ENCODE measurements at regions not wholly inside any gene's neighbourhood (a gene's known extent, or its start where the extent isn't known, plus 50 kb on each side); places are given as distances from the start of the nearest gene placed in this dataset.

- no peak for DNase-seq
Observed at GRCh38 chr2:19476327-19476726, 117.9 kb upstream of the OSR1 start.

- DNase-seq = no peak
Observed at GRCh38 chr2:19474128-19474527, 115.7 kb upstream of the OSR1 start.

GRCh38 chr2:19473350-19473749 is 114.9 kb upstream of the OSR1 start:
- DNase-seq = no peak

- DNase-seq = no peak
Observed at GRCh38 chr2:19472391-19472978, 114.1 kb upstream of the OSR1 start.

GRCh38 chr2:19471491-19471890 is 113.1 kb upstream of the OSR1 start:
- no peak for DNase-seq

- no peak for DNase-seq
Observed at GRCh38 chr2:19465978-19466377, 107.6 kb upstream of the OSR1 start.

GRCh38 chr2:19462256-19462645 is 103.8 kb upstream of the OSR1 start:
- DNase-seq = no peak

- no peak for DNase-seq
Observed at GRCh38 chr2:19461504-19462255, 103.3 kb upstream of the OSR1 start.

- DNase-seq = no peak
Observed at GRCh38 chr2:19460761-19461160, 102.3 kb upstream of the OSR1 start.

GRCh38 chr2:19458427-19459003 is 100.1 kb upstream of the OSR1 start:
- DNase-seq = no peak

GRCh38 chr2:19457809-19458208 is 99.4 kb upstream of the OSR1 start:
- DNase-seq = no peak

GRCh38 chr2:19456705-19457309 is 98.4 kb upstream of the OSR1 start:
- DNase-seq = no peak

GRCh38 chr2:19454125-19454524 is 95.7 kb upstream of the OSR1 start:
- no peak for DNase-seq

GRCh38 chr2:19442731-19443130 is 84.3 kb upstream of the OSR1 start:
- peak; percentile 77 to 85 for DNase-seq

GRCh38 chr2:19439081-19439480 is 80.7 kb upstream of the OSR1 start:
- DNase-seq = no peak

- DNase-seq = no peak
Observed at GRCh38 chr2:19435815-19436214, 77.4 kb upstream of the OSR1 start.

GRCh38 chr2:19434413-19434812 is 76.0 kb upstream of the OSR1 start:
- no peak for DNase-seq

- DNase-seq = no peak
Observed at GRCh38 chr2:19426941-19427340, 68.5 kb upstream of the OSR1 start.

GRCh38 chr2:19426144-19426543 is 67.7 kb upstream of the OSR1 start:
- DNase-seq = no peak

- no peak for DNase-seq
Observed at GRCh38 chr2:19425419-19425818, 67.0 kb upstream of the OSR1 start.

GRCh38 chr2:19419211-19419880 is 60.9 kb upstream of the OSR1 start:
- no peak for DNase-seq

- no peak for DNase-seq
Observed at GRCh38 chr2:19416784-19417684, 58.6 kb upstream of the OSR1 start.
